SK-N-SH treated with all-trans-retinoic acid at 6 μM for 48 hours (cell line): ENCODE measurements at regions not wholly inside any gene's neighbourhood (a gene's known extent, or its start where the extent isn't known, plus 50 kb on each side); places are given as distances from the start of the nearest gene placed in this dataset.

Experiments
- RARB ChIP-seq: fragments of 250-450 bp; sonication (Bioruptor Pico); IDR thresholded peaks from 2 replicates; pipeline ENCODE4 v1.8.0; 2021; ENCODE audit warnings: mild to moderate bottlenecking, moderate library complexity
- SNAI2 ChIP-seq: fragments of 250-450 bp; sonication (Bioruptor Pico); IDR thresholded peaks from 2 replicates; pipeline ENCODE4 v1.5.0; 2020; ENCODE audit warnings: mild to moderate bottlenecking, moderate library complexity
- TF ChIP-seq, protein P1 (sequence below): fragments of 250-450 bp; sonication (Bioruptor Pico); IDR thresholded peaks from 2 replicates; pipeline ENCODE4 v1.8.0; 2020; ENCODE audit warnings: mild to moderate bottlenecking, moderate library complexity, borderline replicate concordance

DNA sequence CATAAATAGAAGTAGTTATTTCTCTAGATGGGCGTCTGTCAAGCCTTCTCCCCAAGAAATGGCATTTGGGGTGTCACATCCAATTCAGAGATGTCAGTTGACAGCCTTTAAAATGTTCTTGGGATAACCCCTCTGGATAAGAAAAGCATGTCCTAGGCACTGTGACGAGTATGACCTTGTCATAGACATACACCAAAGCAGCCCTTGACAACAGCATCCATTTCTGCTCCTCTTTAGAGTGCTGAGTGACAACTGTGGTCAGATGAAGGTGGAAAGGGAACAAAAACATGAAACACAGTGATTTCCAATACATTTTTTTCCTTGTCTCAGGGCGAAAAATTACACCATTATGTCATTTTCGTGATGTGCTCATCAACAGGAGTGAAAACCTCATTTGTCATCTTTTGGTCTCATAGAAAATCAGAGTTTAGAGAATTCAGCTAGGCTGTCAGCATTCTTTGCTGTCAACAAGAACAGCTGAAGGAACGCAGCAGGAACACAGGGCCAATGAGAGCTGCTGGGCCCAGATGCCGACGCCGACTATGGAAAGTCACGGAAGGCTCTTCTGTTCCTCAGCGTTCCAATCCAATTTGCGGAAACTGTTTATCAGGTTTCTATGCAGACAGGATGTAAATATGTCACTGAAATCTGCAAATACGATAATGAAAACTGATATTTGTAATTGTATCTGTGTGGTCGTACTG lies 193.2 kb downstream of the ICOS start:
- TF ChIP-seq, protein P1, sequence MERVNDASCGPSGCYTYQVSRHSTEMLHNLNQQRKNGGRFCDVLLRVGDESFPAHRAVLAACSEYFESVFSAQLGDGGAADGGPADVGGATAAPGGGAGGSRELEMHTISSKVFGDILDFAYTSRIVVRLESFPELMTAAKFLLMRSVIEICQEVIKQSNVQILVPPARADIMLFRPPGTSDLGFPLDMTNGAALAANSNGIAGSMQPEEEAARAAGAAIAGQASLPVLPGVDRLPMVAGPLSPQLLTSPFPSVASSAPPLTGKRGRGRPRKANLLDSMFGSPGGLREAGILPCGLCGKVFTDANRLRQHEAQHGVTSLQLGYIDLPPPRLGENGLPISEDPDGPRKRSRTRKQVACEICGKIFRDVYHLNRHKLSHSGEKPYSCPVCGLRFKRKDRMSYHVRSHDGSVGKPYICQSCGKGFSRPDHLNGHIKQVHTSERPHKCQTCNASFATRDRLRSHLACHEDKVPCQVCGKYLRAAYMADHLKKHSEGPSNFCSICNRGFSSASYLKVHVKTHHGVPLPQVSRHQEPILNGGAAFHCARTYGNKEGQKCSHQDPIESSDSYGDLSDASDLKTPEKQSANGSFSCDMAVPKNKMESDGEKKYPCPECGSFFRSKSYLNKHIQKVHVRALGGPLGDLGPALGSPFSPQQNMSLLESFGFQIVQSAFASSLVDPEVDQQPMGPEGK (CRISPR knock-in tag) = no peak
- TF ChIP-seq RARB (CRISPR knock-in tag) = no peak
- TF ChIP-seq SNAI2 (CRISPR knock-in tag) = no peak
